ENCODE measurements at regions not wholly inside any gene's neighbourhood (a gene's known extent, or its start where the extent isn't known, plus 50 kb on each side); places are given as distances from the start of the nearest gene placed in this dataset.

GRCh38 chr2:16871411-16871810 is 205.8 kb upstream of the CYRIA start:
- DNase-seq (ENCODE audit: low read depth, low spot score): no peak
- in situ Hi-C loops (cut with HindIII; ENCODE audit: low pct_unique_long_range_greater_than_20kb, low sequenced_read_pairs): no loop called here

- no peak for DNase-seq (ENCODE audit: low read depth, low spot score)
- in situ Hi-C loops (cut with HindIII; ENCODE audit: low pct_unique_long_range_greater_than_20kb, low sequenced_read_pairs): no loop called here
Measured at GRCh38 chr2:16870491-16871076, 204.9 kb upstream of the CYRIA start.

GRCh38 chr2:16869711-16870110 is 204.1 kb upstream of the CYRIA start:
- in situ Hi-C loops (cut with HindIII; ENCODE audit: low pct_unique_long_range_greater_than_20kb, low sequenced_read_pairs): no loop called here
- DNase-seq (ENCODE audit: low read depth, low spot score): no peak

GRCh38 chr2:16862471-16862870 is 196.8 kb upstream of the CYRIA start:
- in situ Hi-C loops (cut with HindIII; ENCODE audit: low pct_unique_long_range_greater_than_20kb, low sequenced_read_pairs): no loop called here
- DNase-seq (ENCODE audit: low read depth, low spot score): no peak

GRCh38 chr2:16861530-16861929 is 195.9 kb upstream of the CYRIA start:
- DNase-seq (ENCODE audit: low read depth, low spot score): no peak
- in situ Hi-C loops (cut with HindIII; ENCODE audit: low pct_unique_long_range_greater_than_20kb, low sequenced_read_pairs): no loop called here

- DNase-seq (ENCODE audit: low read depth, low spot score): no peak
- in situ Hi-C loops (cut with HindIII; ENCODE audit: low pct_unique_long_range_greater_than_20kb, low sequenced_read_pairs): no loop called here
Measured at GRCh38 chr2:16861111-16861510, 195.5 kb upstream of the CYRIA start.

- in situ Hi-C loops (cut with HindIII; ENCODE audit: low pct_unique_long_range_greater_than_20kb, low sequenced_read_pairs): no loop called here
Measured at GRCh38 chr2:16860627-16861026, 195.0 kb upstream of the CYRIA start.

GRCh38 chr2:16855183-16855582 is 189.5 kb upstream of the CYRIA start:
- DNase-seq (ENCODE audit: low read depth, low spot score): no peak
- in situ Hi-C loops (cut with HindIII; ENCODE audit: low pct_unique_long_range_greater_than_20kb, low sequenced_read_pairs): no loop called here

More at GRCh38 chr2:16860627-16861026, 195.0 kb upstream of the CYRIA start:
- no peak for DNase-seq (ENCODE audit: low read depth, low spot score)

GRCh38 chr2:16853088-16853487 is 187.5 kb upstream of the CYRIA start:
- DNase-seq (ENCODE audit: low read depth, low spot score): no peak
- in situ Hi-C loops (cut with HindIII; ENCODE audit: low pct_unique_long_range_greater_than_20kb, low sequenced_read_pairs): no loop called here

GRCh38 chr2:16852651-16853050 is 187.0 kb upstream of the CYRIA start:
- in situ Hi-C loops (cut with HindIII; ENCODE audit: low pct_unique_long_range_greater_than_20kb, low sequenced_read_pairs): no loop called here
- DNase-seq (ENCODE audit: low read depth, low spot score): no peak

- DNase-seq (ENCODE audit: low read depth, low spot score): no peak
- in situ Hi-C loops (cut with HindIII; ENCODE audit: low pct_unique_long_range_greater_than_20kb, low sequenced_read_pairs): no loop called here
Measured at GRCh38 chr2:16851126-16851525, 185.5 kb upstream of the CYRIA start.

- in situ Hi-C loops (cut with HindIII; ENCODE audit: low pct_unique_long_range_greater_than_20kb, low sequenced_read_pairs): no loop called here
- DNase-seq (ENCODE audit: low read depth, low spot score): no peak
Measured at GRCh38 chr2:16840496-16841172, 175.0 kb upstream of the CYRIA start.

- DNase-seq (ENCODE audit: low read depth, low spot score): no peak
- in situ Hi-C loops (cut with HindIII; ENCODE audit: low pct_unique_long_range_greater_than_20kb, low sequenced_read_pairs): no loop called here
Measured at GRCh38 chr2:16832910-16833309, 167.3 kb upstream of the CYRIA start.

- no peak for DNase-seq (ENCODE audit: low read depth, low spot score)
- in situ Hi-C loops (cut with HindIII; ENCODE audit: low pct_unique_long_range_greater_than_20kb, low sequenced_read_pairs): no loop called here
Measured at GRCh38 chr2:16828828-16829160, 163.2 kb upstream of the CYRIA start.

- no peak for DNase-seq (ENCODE audit: low read depth, low spot score)
- in situ Hi-C loops (cut with HindIII; ENCODE audit: low pct_unique_long_range_greater_than_20kb, low sequenced_read_pairs): no loop called here
Measured at GRCh38 chr2:16828044-16828827, 162.6 kb upstream of the CYRIA start.

GRCh38 chr2:16824472-16824871 is 158.8 kb upstream of the CYRIA start:
- DNase-seq (ENCODE audit: low read depth, low spot score): no peak
- in situ Hi-C loops (cut with HindIII; ENCODE audit: low pct_unique_long_range_greater_than_20kb, low sequenced_read_pairs): no loop called here

- in situ Hi-C loops (cut with HindIII; ENCODE audit: low pct_unique_long_range_greater_than_20kb, low sequenced_read_pairs): no loop called here
- no peak for DNase-seq (ENCODE audit: low read depth, low spot score)
Measured at GRCh38 chr2:16821692-16822091, 156.1 kb upstream of the CYRIA start.

GRCh38 chr2:16818203-16818556 is 152.5 kb upstream of the CYRIA start:
- no peak for DNase-seq (ENCODE audit: low read depth, low spot score)
- in situ Hi-C loops (cut with HindIII; ENCODE audit: low pct_unique_long_range_greater_than_20kb, low sequenced_read_pairs): no loop called here
